GM12878 (cell line): ENCODE measurements at regions not wholly inside any gene's neighbourhood (a gene's known extent, or its start where the extent isn't known, plus 50 kb on each side); places are given as distances from the start of the nearest gene placed in this dataset.
A peak's percentile ranks its signal among the peaks of the same experiment; 100 is the strongest.

ENCODE experiments used
- ATAC-seq: fragments of 200-7000 bp; cut with Tn5 transposase; 3 replicates; pipeline ENCODE4 v1.9.1; 2020; ENCODE audit warnings: mild to moderate bottlenecking, moderate library complexity
- BruUV-seq: library from RNA; stranded (reverse); fragments of 400-500 nt; replicated peaks from 2 replicates; lab custom pipeline; 2021; lab: Mats Ljungman, UMichigan
- CTCF ChIA-PET: fragments of 300-600 bp; sonication (Branson Sonifier 250); formaldehyde crosslinking; extraction: SDS; loops from one replicate; lab custom pipeline; 2021; ENCODE audit warnings: inconsistent platforms; lab: Yijun Ruan, JAX
- POLR2A ChIA-PET: fragments of 350-600 bp; formaldehyde crosslinking; extraction: SDS; loops from one replicate; lab custom pipeline; 2021; ENCODE audit warnings: inconsistent platforms; lab: Charles Lee
- RAD21 ChIA-PET: fragments of 300-600 bp; sonication (Branson Sonifier 250); formaldehyde crosslinking; loops from one replicate; lab custom pipeline; 2023; ENCODE audit warnings: antibody characterized with exemption; ENCODE audit not compliant: unreplicated experiment; lab: Charles Lee
- SMC1A ChIA-PET: fragments of 300-600 bp; sonication (Branson Sonifier 250); formaldehyde crosslinking; loops from one replicate; lab custom pipeline; 2023; ENCODE audit not compliant: unreplicated experiment, uncharacterized antibody; lab: Charles Lee
- DNase-seq: peaks from one replicate; pipeline ENCODE4 v3.0.0-alpha.2; 2011; ENCODE audit warnings: low read depth, low spot score
- FAIRE-seq: peaks from 3 replicates; lab custom pipeline; 2011; peaks lifted over from hg19 to GRCh38; lab: Jason Lieb, UNC
- H2AFZ ChIP-seq: 2 replicates; pipeline ENCODE4 v1.6.0; 2011; ENCODE audit warnings: low read depth, low read length, control low read depth; ENCODE audit not compliant: control insufficient read depth
- H3K27ac ChIP-seq: 2 replicates; pipeline ENCODE4 v1.5.1; 2011; ENCODE audit warnings: control low read depth; ENCODE audit not compliant: control insufficient read depth, insufficient read depth
- H3K27me3 ChIP-seq, 2 experiments: replicated peaks in 1 of 2; 2 replicates each; pipeline versions ENCODE4 v1.6.0 to v1.6.1; 2011; ENCODE audit warnings: low read length in 1 of 2; ENCODE audit not compliant: control insufficient read depth in 2 of 2, insufficient read depth in 2 of 2
- H3K36me3 ChIP-seq, 2 experiments: 2 replicates each; pipeline ENCODE4 v1.5.1; 2011; ENCODE audit warnings: low read length in 1 of 2; ENCODE audit not compliant: control insufficient read depth in 2 of 2, insufficient read depth in 2 of 2
- H3K4me1 ChIP-seq: 2 replicates; pipeline ENCODE4 v1.6.1; 2011; ENCODE audit warnings: mild to moderate bottlenecking, low read length, moderate library complexity, mixed read lengths; ENCODE audit not compliant: control insufficient read depth, insufficient read depth
- H3K4me2 ChIP-seq: 2 replicates; pipeline ENCODE4 v1.6.0; 2011; ENCODE audit warnings: control low read depth; ENCODE audit not compliant: control insufficient read depth, insufficient read depth
- H3K4me3 ChIP-seq: fragments of 200-600 bp; sonication (generic); 2 replicates; pipeline ENCODE4 v1.5.1; 2016
- H3K79me2 ChIP-seq: 2 replicates; pipeline ENCODE4 v1.6.0; 2011; ENCODE audit warnings: low read length; ENCODE audit not compliant: control insufficient read depth, insufficient read depth
- H3K9ac ChIP-seq: 2 replicates; pipeline ENCODE4 v1.8.0; 2011; ENCODE audit warnings: low read length, control low read depth, mixed read lengths; ENCODE audit not compliant: control insufficient read depth, insufficient read depth
- H3K9me3 ChIP-seq: replicated peaks from 3 replicates; pipeline ENCODE4 v1.5.1; 2011; ENCODE audit warnings: mild to moderate bottlenecking, low read length; ENCODE audit not compliant: control insufficient read depth, insufficient read depth
- H4K20me1 ChIP-seq: 2 replicates; pipeline ENCODE4 v1.6.0; 2011; ENCODE audit not compliant: control insufficient read depth, insufficient read depth
- ATF7 ChIP-seq: fragments of 450-650 bp; IDR thresholded peaks from 2 replicates; pipeline ENCODE4 v1.6.1; 2016; ENCODE audit warnings: low read depth, mild to moderate bottlenecking
- BCL11A ChIP-seq: IDR thresholded peaks from 2 replicates; pipeline ENCODE4 v1.6.1; 2011; ENCODE audit warnings: low read depth, low read length
- E2F8 ChIP-seq: fragments of 450-650 bp; IDR thresholded peaks from 2 replicates; pipeline ENCODE4 v1.6.1; 2018; ENCODE audit warnings: mild to moderate bottlenecking, low read depth, moderate library complexity; ENCODE audit not compliant: partially characterized antibody
- GATAD2B ChIP-seq: fragments of 450-650 bp; conservative IDR thresholded peaks from 2 replicates; pipeline ENCODE4 v1.6.1; 2017; ENCODE audit warnings: low read depth, mild to moderate bottlenecking, moderate library complexity
- JUNB ChIP-seq: IDR thresholded peaks from 2 replicates; pipeline ENCODE4 v1.6.1; 2016; ENCODE audit warnings: antibody characterized with exemption, mild to moderate bottlenecking
- KLF5 ChIP-seq: fragments of 450-650 bp; IDR thresholded peaks from 2 replicates; pipeline ENCODE4 v1.6.1; 2014; ENCODE audit warnings: mild to moderate bottlenecking; ENCODE audit not compliant: partially characterized antibody
- NR2C1 ChIP-seq: fragments of 450-650 bp; IDR thresholded peaks from 2 replicates; pipeline ENCODE4 v1.6.1; 2017; ENCODE audit warnings: antibody characterized with exemption, mild to moderate bottlenecking, moderate library complexity
- PRDM15 ChIP-seq: fragments of 450-650 bp; formaldehyde crosslinking; IDR thresholded peaks from 2 replicates; pipeline ENCODE4 v1.4.0; 2020; ENCODE audit warnings: mild to moderate bottlenecking, moderate library complexity
- RCOR1 ChIP-seq: conservative IDR thresholded peaks from 2 replicates; pipeline ENCODE4 v1.6.1; 2012; ENCODE audit warnings: low read depth, low read length, improper control_type of control experiment
- SIX5 ChIP-seq: IDR thresholded peaks from 2 replicates; pipeline ENCODE4 v1.6.1; 2011; ENCODE audit warnings: mild to moderate bottlenecking, low read depth, low read length, moderate library complexity; ENCODE audit not compliant: severe bottlenecking
- SMAD1 ChIP-seq: fragments of 450-650 bp; IDR thresholded peaks from 2 replicates; pipeline ENCODE4 v1.6.1; 2018; ENCODE audit warnings: mild to moderate bottlenecking, low read depth; ENCODE audit not compliant: partially characterized antibody
- SMARCA5 ChIP-seq: fragments of 450-650 bp; IDR thresholded peaks from 2 replicates; pipeline ENCODE4 v1.6.1; 2017; ENCODE audit warnings: mild to moderate bottlenecking
- WGBS: methylation state at CpG from one replicate; pipeline ENCODE4 v1.1.6; 2016; ENCODE audit warnings: low lambda C conversion rate; ENCODE audit not compliant: insufficient replicate concordance, insufficient coverage; ENCODE audit errors: missing lambda C conversion rate; 5-methylcytosine and 5-hydroxymethylcytosine counted together
- in situ Hi-C: fragments of 300-500 bp; cut with MboI; formaldehyde crosslinking; loops from 9 replicates; pipeline ENCODE4 v1.14.3; 2018; ENCODE audit warnings: mixed read lengths
- intact Hi-C: fragments of 100-400 bp; cut with micrococcal nuclease; formaldehyde crosslinking; loops from one replicate; pipeline ENCODE4 v1.14.2; 2022; ENCODE audit not compliant: unreplicated experiment

DNA sequence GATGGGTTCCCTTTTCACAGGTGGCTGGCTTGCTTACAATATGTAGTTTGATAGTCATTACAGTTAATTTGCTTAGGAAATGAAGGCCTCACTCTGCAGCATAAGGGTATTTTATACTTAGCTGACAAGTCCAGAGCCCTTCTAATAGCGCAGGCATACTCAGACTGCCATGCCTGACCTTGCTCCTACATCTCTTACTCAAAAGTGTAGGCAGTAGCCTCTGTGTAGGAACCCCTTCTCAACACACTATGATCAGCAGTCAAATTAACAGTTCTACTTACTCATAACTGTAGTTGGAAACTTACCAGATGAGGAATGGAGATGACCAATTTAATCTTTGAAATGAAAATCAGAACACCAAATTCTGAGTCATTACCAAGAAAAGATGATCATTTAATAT lies 373.5 kb downstream of the TBC1D32 start:
- intact Hi-C loops: no loop called here
- H3K9ac ChIP-seq: no peak overlapping the region
- no TSS peak for BruUV-seq
- no peak overlapping the region for H2AFZ ChIP-seq
- ChIA-PET POLR2A (no interaction called here), CTCF (interaction anchor here (0.7 kb wide), 1 partner anchor 153 kb away, joined by 3 read pairs; no protein-coding TSS in a partner anchor), SMC1A (interaction anchor here (0.7 to 1.2 kb wide), 2 partner anchors 19 to 122 kb away, joined by 3 read pairs; no protein-coding TSS in a partner anchor), RAD21 (interaction anchor here (1.2 to 1.5 kb wide), 2 partner anchors 17 to 23 kb away, joined by 3 to 4 read pairs; no protein-coding TSS in a partner anchor)
- H3K9me3 ChIP-seq: no peaks in the 10 kb centered on the region
- 5% methylated on average over 1 of the region's 1 CpG for WGBS
- H3K4me1 ChIP-seq: no peaks in the 10 kb centered on the region
- no peak overlapping the region for H3K27ac ChIP-seq
- in situ Hi-C loops: no loop called here
- no peaks in the 10 kb centered on the region for H3K27me3 ChIP-seq
- TF ChIP-seq JUNB (peak; percentile 38; the same call in 1 of the 2 replicates), E2F8 (no peak), BCL11A (0 out of 2 replicates have a peak, but pooled peaks have one; percentile 30), KLF5 (no peak)
- no peak overlapping the region for H3K4me2 ChIP-seq
- no peaks in the 10 kb centered on the region for H3K36me3 ChIP-seq
- H4K20me1 ChIP-seq: no peaks in the 10 kb centered on the region
- ATAC-seq (peak; percentile 67), FAIRE-seq (no peak), DNase-seq (no peak)
- no peaks in the 10 kb centered on the region for H3K79me2 ChIP-seq
- H3K4me3 ChIP-seq: no peak overlapping the region

DNA sequence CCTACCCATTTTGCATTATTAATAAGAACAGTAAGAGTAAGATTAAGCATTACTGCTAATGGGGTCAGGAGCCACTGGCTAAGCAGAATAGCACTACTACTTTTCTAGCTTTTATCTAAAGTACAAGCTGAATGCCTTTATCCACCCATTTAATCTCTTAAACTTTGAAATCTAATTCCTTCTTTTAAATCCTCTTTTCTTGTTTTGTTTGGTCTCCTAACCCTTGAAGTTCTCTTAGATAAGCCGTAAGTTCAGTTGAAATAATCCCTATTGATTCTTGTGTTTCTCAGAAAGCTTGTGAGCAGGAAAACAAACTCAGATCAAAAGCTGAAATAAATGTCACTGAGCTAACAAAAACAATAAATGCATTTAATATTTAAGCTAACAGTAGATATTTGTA lies 380.2 kb downstream of the TBC1D32 start:
- no peaks in the 10 kb centered on the region for H3K36me3 ChIP-seq
- H2AFZ ChIP-seq: no peak overlapping the region
- ATAC-seq (no peak), DNase-seq (no peak), FAIRE-seq (no peak)
- WGBS: 0% methylated on average over 1 of the region's 1 CpG
- intact Hi-C loops: no loop called here
- H4K20me1 ChIP-seq: no peaks in the 10 kb centered on the region
- SMC1A ChIA-PET: interaction anchor here (0.9 to 1.0 kb wide), 2 partner anchors 8 to 12 kb away, joined by 3 read pairs; no protein-coding TSS in a partner anchor
- H3K9ac ChIP-seq: no peak overlapping the region
- in situ Hi-C loops: no loop called here
- RAD21 ChIA-PET: no interaction called here
- CTCF ChIA-PET: interaction anchor here (0.8 to 1.1 kb wide), 2 partner anchors 28 to 1806 kb away, joined by 3 read pairs; no protein-coding TSS in a partner anchor
- H3K27ac ChIP-seq: no peak overlapping the region
- H3K27me3 ChIP-seq: no peaks in the 10 kb centered on the region
- no peak overlapping the region for H3K4me2 ChIP-seq
- H3K4me3 ChIP-seq: no peak overlapping the region
- POLR2A ChIA-PET: no interaction called here
- no peaks in the 10 kb centered on the region for H3K9me3 ChIP-seq
- no TSS peak for BruUV-seq
- H3K79me2 ChIP-seq: no peaks in the 10 kb centered on the region
- H3K4me1 ChIP-seq: no peaks in the 10 kb centered on the region
- TF ChIP-seq PRDM15 (CRISPR knock-in tag): no peak
- TF ChIP-seq RCOR1: no peak
- no peak for TF ChIP-seq NR2C1
- TF ChIP-seq SMAD1: no peak
- TF ChIP-seq SIX5: no peak
- no peak for TF ChIP-seq GATAD2B
- no peak for TF ChIP-seq ATF7
- no peak for TF ChIP-seq SMARCA5
